ENCODE measurements at regions not wholly inside any gene's neighbourhood (a gene's known extent, or its start where the extent isn't known, plus 50 kb on each side); places are given as distances from the start of the nearest gene placed in this dataset.

GRCh38 chr17:36686123-36686669 is 84.8 kb downstream of the MRM1 start:
- no peak for DNase-seq
- Histone ChIP-seq H3K36me3 (no peaks in the 10 kb centered on the region), H3K9me3 (no peaks in the 10 kb centered on the region), H3K4me1 (peaks cover 0 to 5% (median 0%) of the 10 kb centered on the region in 4 donors), H3K27ac (no peak overlapping the region), H3K4me3 (no peak overlapping the region), H3K27me3 (no peaks in the 10 kb centered on the region)
- TF ChIP-seq POLR2A (IDR thresholded peaks at IDR 0.05) (no peak), CTCF (IDR thresholded peaks at IDR 0.05) (no peak)

- no peaks in the 10 kb centered on the region for H3K36me3 ChIP-seq
- TF ChIP-seq POLR2A (IDR thresholded peaks at IDR 0.05) (no peak), CTCF (IDR thresholded peaks at IDR 0.05) (no peak)
These were observed 86.4 kb downstream of the MRM1 start for GRCh38 chr17:36687736-36688135.

GRCh38 chr17:36689089-36689667 is 87.8 kb downstream of the MRM1 start:
- Histone ChIP-seq H3K27ac (no peak overlapping the region), H3K36me3 (no peaks in the 10 kb centered on the region), H3K27me3 (no peaks in the 10 kb centered on the region), H3K9me3 (no peaks in the 10 kb centered on the region), H3K4me3 (no peak overlapping the region), H3K4me1 (peaks cover 0 to 5% (median 0%) of the 10 kb centered on the region in 4 donors)
- no peak for TF ChIP-seq CTCF (IDR thresholded peaks at IDR 0.05)
- TF ChIP-seq POLR2A (IDR thresholded peaks at IDR 0.05) = no peak
- DNase-seq = peak in 2 of 3 donors; percentile 58 to 61

More at GRCh38 chr17:36687736-36688135, 86.4 kb downstream of the MRM1 start:
- no peak for DNase-seq
- Histone ChIP-seq H3K4me3 (no peak overlapping the region), H3K27me3 (no peaks in the 10 kb centered on the region), H3K4me1 (peaks cover 0 to 5% (median 0%) of the 10 kb centered on the region in 4 donors), H3K27ac (no peak overlapping the region), H3K9me3 (no peaks in the 10 kb centered on the region)

- no peaks in the 10 kb centered on the region for H3K27me3 ChIP-seq
- H3K4me1 ChIP-seq = peaks cover 0 to 5% (median 0%) of the 10 kb centered on the region in 4 donors
- TF ChIP-seq POLR2A (IDR thresholded peaks at IDR 0.05) = no peak
- TF ChIP-seq CTCF (IDR thresholded peaks at IDR 0.05) = no peak
- no peak for DNase-seq
- no peaks in the 10 kb centered on the region for H3K36me3 ChIP-seq
- H3K27ac ChIP-seq = no peak overlapping the region
- H3K9me3 ChIP-seq = no peaks in the 10 kb centered on the region
- no peak overlapping the region for H3K4me3 ChIP-seq
These were observed 88.8 kb downstream of the MRM1 start for GRCh38 chr17:36690190-36690589.

GRCh38 chr17:36691606-36692005 is 90.2 kb downstream of the MRM1 start:
- Histone ChIP-seq H3K4me1 (peaks cover 0 to 5% (median 0%) of the 10 kb centered on the region in 4 donors), H3K9me3 (no peaks in the 10 kb centered on the region), H3K27ac (no peak overlapping the region), H3K36me3 (no peaks in the 10 kb centered on the region), H3K27me3 (no peaks in the 10 kb centered on the region), H3K4me3 (no peak overlapping the region)
- DNase-seq = no peak
- no peak for TF ChIP-seq POLR2A (IDR thresholded peaks at IDR 0.05)
- no peak for TF ChIP-seq CTCF (IDR thresholded peaks at IDR 0.05)

All from Peyer's patch (tissue), 4 donors.